UCSD-AML1 (cell line): ENCODE measurements at regions not wholly inside any gene's neighbourhood (a gene's known extent, or its start where the extent isn't known, plus 50 kb on each side); places are given as distances from the start of the nearest gene placed in this dataset.
"Not testable (repeated sequence)": the region's sequence is repeated elsewhere in the genome, so short reads cannot be mapped to it uniquely, and the experiment has no call there.

Experiments used
- DNase-seq: peaks from one replicate; lab custom pipeline; 2025; ENCODE audit not compliant: unreplicated experiment; lab: John Stamatoyannopoulos, UW

GRCh38 chr20:26373066-26373465 is 676.4 kb upstream of the ZNF337 start:
- DNase-seq, result not testable (repeated sequence)

- DNase-seq, result no peak
Measured at GRCh38 chr20:26354511-26354910, 657.9 kb upstream of the ZNF337 start.

- DNase-seq, result no peak
Measured at GRCh38 chr20:26347396-26347795, 650.7 kb upstream of the ZNF337 start.

GRCh38 chr20:26340460-26341065 is 643.9 kb upstream of the ZNF337 start:
- not testable (repeated sequence) for DNase-seq

- no peak for DNase-seq
Measured at GRCh38 chr20:26324177-26324576, 627.5 kb upstream of the ZNF337 start.

GRCh38 chr20:26315054-26315453 is 618.4 kb upstream of the ZNF337 start:
- no peak for DNase-seq

- not testable (repeated sequence) for DNase-seq
Measured at GRCh38 chr20:26309720-26310119, 613.1 kb upstream of the ZNF337 start.

GRCh38 chr20:26308961-26309360 is 612.3 kb upstream of the ZNF337 start:
- no peak for DNase-seq

- no peak for DNase-seq
Measured at GRCh38 chr20:26295006-26295405, 598.4 kb upstream of the ZNF337 start.

- DNase-seq, result not testable (repeated sequence)
Measured at GRCh38 chr20:26288379-26289061, 591.9 kb upstream of the ZNF337 start.

- no peak for DNase-seq
Measured at GRCh38 chr20:26279238-26279637, 582.6 kb upstream of the ZNF337 start.

GRCh38 chr20:26277339-26277738 is 580.7 kb upstream of the ZNF337 start:
- DNase-seq, result no peak

- DNase-seq, result no peak
Measured at GRCh38 chr20:26276554-26277210, 580.0 kb upstream of the ZNF337 start.

GRCh38 chr20:26268762-26269161 is 572.1 kb upstream of the ZNF337 start:
- DNase-seq, result not testable (repeated sequence)

- not testable (repeated sequence) for DNase-seq
Measured at GRCh38 chr20:26260925-26261324, 564.3 kb upstream of the ZNF337 start.

GRCh38 chr20:26252311-26252975 is 555.8 kb upstream of the ZNF337 start:
- not testable (repeated sequence) for DNase-seq

GRCh38 chr20:26251376-26251775 is 554.7 kb upstream of the ZNF337 start:
- DNase-seq, result not testable (repeated sequence)

GRCh38 chr20:26250249-26251114 is 553.8 kb upstream of the ZNF337 start:
- DNase-seq, result not testable (repeated sequence)

- DNase-seq, result no peak
Measured at GRCh38 chr20:26243731-26244130, 547.1 kb upstream of the ZNF337 start.

GRCh38 chr20:26220609-26221008 is 524.0 kb upstream of the ZNF337 start:
- not testable (repeated sequence) for DNase-seq

GRCh38 chr20:26219546-26219945 is 522.9 kb upstream of the ZNF337 start:
- DNase-seq, result not testable (repeated sequence)
